HCT116 (cell line): ENCODE measurements at regions not wholly inside any gene's neighbourhood (a gene's known extent, or its start where the extent isn't known, plus 50 kb on each side); places are given as distances from the start of the nearest gene placed in this dataset.

Experiments used
- ATAC-seq: fragments of 200-7000 bp; cut with Tn5 transposase; 2 replicates; pipeline ENCODE4 v1.9.1; 2020; ENCODE audit warnings: mild to moderate bottlenecking, moderate library complexity
- BruUV-seq: library from RNA; stranded (reverse); fragments of 400-500 nt; replicated peaks from 2 replicates; lab custom pipeline; 2021; lab: Mats Ljungman, UMichigan
- CTCF ChIA-PET: fragments of 300-600 bp; sonication (Branson Sonifier 250); formaldehyde crosslinking; loops from one replicate; lab custom pipeline; 2021; ENCODE audit warnings: antibody characterized with exemption; lab: Charles Lee
- POLR2A ChIA-PET: fragments of 300-600, 350-600 bp; sonication (Branson Sonifier 250); formaldehyde crosslinking; loops from one replicate; lab custom pipeline; 2021; ENCODE audit warnings: antibody characterized with exemption; lab: Charles Lee
- RAD21 ChIA-PET, 2 experiments: fragments of 300-600 bp; sonication (Branson Sonifier 250); formaldehyde crosslinking; loops; one replicate each; lab custom pipeline; 2023; ENCODE audit warnings: low total read pairs in 2 of 2; ENCODE audit not compliant: uncharacterized antibody in 2 of 2, unreplicated experiment in 2 of 2, low non-redundant PET in 1 of 2; lab: Charles Lee
- DNase-seq: peaks from one replicate; pipeline ENCODE4 v3.0.0-alpha.2; 2010; ENCODE audit warnings: low read depth, low spot score
- H2AFZ ChIP-seq: fragments of 200-600 bp; shearing (Covaris generic), sonication (generic); 2 replicates; pipeline ENCODE4 v1.6.1; 2017; ENCODE audit warnings: low read depth, mixed run types, mixed read lengths, antibody characterized with exemption, low read length; ENCODE audit not compliant: poor library complexity, severe bottlenecking
- H3K27ac ChIP-seq: 2 replicates; pipeline ENCODE4 v1.5.1; 2012; ENCODE audit warnings: low read depth, low read length
- H3K27me3 ChIP-seq: fragments of 200-600 bp; sonication (generic); 2 replicates; pipeline ENCODE4 v1.6.1; 2016; ENCODE audit warnings: mixed run types, low read length, mixed read lengths; ENCODE audit not compliant: insufficient read depth
- H3K36me3 ChIP-seq, 2 experiments: fragments of 200-500 bp in 1 of 2; fragments of 200-600 bp in 1 of 2; sonication (Bioruptor generic) in 1 of 2; sonication (generic) in 1 of 2; 2 replicates each; pipeline versions ENCODE4 v1.5.1 to v1.6.1; 2014 to 2016; ENCODE audit warnings: low read length in 2 of 2, inconsistent platforms in 1 of 2, mixed read lengths in 1 of 2, mixed run types in 1 of 2; ENCODE audit not compliant: insufficient read depth in 2 of 2, control insufficient read depth in 1 of 2
- H3K4me1 ChIP-seq, 2 experiments: fragments of 200-600 bp in 1 of 2; sonication (generic) in 1 of 2; 2 replicates each; pipeline versions ENCODE4 v1.5.1 to v1.6.1; 2012 to 2017; ENCODE audit warnings: low read length in 2 of 2, inconsistent platforms in 1 of 2, mild to moderate bottlenecking in 1 of 2, mixed read lengths in 1 of 2, mixed run types in 1 of 2, moderate library complexity in 1 of 2; ENCODE audit not compliant: insufficient read depth in 2 of 2, control insufficient read depth in 1 of 2
- H3K4me2 ChIP-seq: fragments of 200-600 bp; sonication (generic); 2 replicates; pipeline ENCODE4 v1.6.1; 2017; ENCODE audit warnings: mixed run types, low read length, mixed read lengths
- H3K4me3 ChIP-seq, 2 experiments: fragments of 200-600 bp in 1 of 2; sonication (generic) in 1 of 2; replicated peaks in 1 of 2; 2 replicates each; pipeline ENCODE4 v1.5.1; 2011 to 2016; ENCODE audit warnings: low read length in 2 of 2, control low read depth in 1 of 2, low read depth in 1 of 2, mild to moderate bottlenecking in 1 of 2, mixed read lengths in 1 of 2, mixed run types in 1 of 2
- H3K79me2 ChIP-seq: fragments of 200-600 bp; sonication (generic); 2 replicates; pipeline ENCODE4 v1.6.1; 2017; ENCODE audit warnings: mild to moderate bottlenecking, mixed run types, low read length, moderate library complexity, mixed read lengths; ENCODE audit not compliant: insufficient read depth
- H3K9ac ChIP-seq: fragments of 200-600 bp; sonication (generic); 2 replicates; pipeline ENCODE4 v1.6.1; 2016; ENCODE audit warnings: low read length, mixed read lengths
- H3K9me2 ChIP-seq: fragments of 200-600 bp; sonication (generic), shearing (Covaris generic); 2 replicates; pipeline ENCODE4 v1.6.1; 2017; ENCODE audit warnings: mixed run types, mild to moderate bottlenecking, moderate library complexity; ENCODE audit not compliant: insufficient read depth
- H3K9me3 ChIP-seq, 2 experiments: fragments of 200-500 bp in 1 of 2; fragments of 200-600 bp in 1 of 2; sonication (Bioruptor generic) in 1 of 2; sonication (generic) in 1 of 2; 2 replicates each; pipeline ENCODE4 v1.6.1; 2014 to 2017; ENCODE audit warnings: low read length in 2 of 2, mixed read lengths in 2 of 2, inconsistent platforms in 1 of 2, low read depth in 1 of 2, mild to moderate bottlenecking in 1 of 2, mixed run types in 1 of 2, moderate library complexity in 1 of 2; ENCODE audit not compliant: control insufficient read depth in 1 of 2, insufficient read depth in 1 of 2
- H4K20me1 ChIP-seq: fragments of 200-600 bp; sonication (generic), shearing (Covaris generic); 2 replicates; pipeline ENCODE4 v1.6.1; 2017; ENCODE audit warnings: mixed run types, mild to moderate bottlenecking, moderate library complexity; ENCODE audit not compliant: insufficient read depth
- ATF3 ChIP-seq: IDR thresholded peaks from 2 replicates; pipeline ENCODE4 v1.6.1; 2012
- CEBPB ChIP-seq: IDR thresholded peaks from 2 replicates; pipeline ENCODE4 v1.6.1; 2012; ENCODE audit warnings: low read depth
- CTCF ChIP-seq, 3 experiments: fragments of 200-600 bp in 1 of 3; sonication (generic) in 1 of 3; IDR thresholded peaks in 2 of 3; conservative IDR thresholded peaks in 1 of 3; 2 replicates each; pipeline ENCODE4 v1.5.1; 2012 to 2017; ENCODE audit warnings: low read depth in 2 of 3, low read length in 2 of 3, antibody characterized with exemption in 1 of 3, borderline replicate concordance in 1 of 3, control low read depth in 1 of 3, mild to moderate bottlenecking in 1 of 3, mixed read lengths in 1 of 3, mixed run types in 1 of 3, moderate library complexity in 1 of 3; ENCODE audit not compliant: insufficient read depth in 1 of 3
- EGR1 ChIP-seq: IDR thresholded peaks from 2 replicates; pipeline ENCODE4 v1.6.1; 2012; ENCODE audit warnings: low read depth
- ELF1 ChIP-seq: IDR thresholded peaks from 2 replicates; pipeline ENCODE4 v1.6.1; 2012; ENCODE audit warnings: low read depth, borderline replicate concordance
- JUND ChIP-seq: IDR thresholded peaks from 2 replicates; pipeline ENCODE4 v1.6.1; 2012
- MAX ChIP-seq: IDR thresholded peaks from 2 replicates; pipeline ENCODE4 v1.6.1; 2012
- POLR2AphosphoS5 ChIP-seq: IDR thresholded peaks from 2 replicates; pipeline ENCODE4 v1.6.1; 2011; ENCODE audit warnings: mild to moderate bottlenecking, low read depth, low read length, moderate library complexity
- RAD21 ChIP-seq: IDR thresholded peaks from 2 replicates; pipeline ENCODE4 v1.6.1; 2012; ENCODE audit warnings: low read depth, mild to moderate bottlenecking
- SIN3A ChIP-seq: IDR thresholded peaks from 2 replicates; pipeline ENCODE4 v1.6.1; 2012; ENCODE audit warnings: low read depth
- SP1 ChIP-seq: IDR thresholded peaks from 2 replicates; pipeline ENCODE4 v1.6.1; 2012; ENCODE audit warnings: low read depth
- TCF7L2 ChIP-seq: IDR thresholded peaks from 2 replicates; pipeline ENCODE4 v1.7.0; 2011; ENCODE audit warnings: borderline replicate concordance, inconsistent platforms; ENCODE audit not compliant: insufficient read depth, insufficient read length; ENCODE audit errors: extremely low read depth
- intact Hi-C: fragments of 100-400 bp; cut with micrococcal nuclease; formaldehyde crosslinking; loops from 2 replicates; pipeline ENCODE4 v1.10.0; 2022

- Histone ChIP-seq H3K9me2 (no peaks in the 10 kb centered on the region), H3K79me2 (no peaks in the 10 kb centered on the region), H3K4me1 (peaks cover 0 to 5% of the 10 kb centered on the region in 2 experiments; a peak in 2 of 4 replicates), H3K4me2 (no peak overlapping the region), H3K27ac (no peak overlapping the region), H4K20me1 (no peaks in the 10 kb centered on the region), H3K36me3 (no peaks in the 10 kb centered on the region), H3K9ac (no peak overlapping the region), H3K27me3 (no peaks in the 10 kb centered on the region; the same call in 1 of the 2 replicates), H2AFZ (no peak overlapping the region), H3K4me3 (no peak overlapping the region), H3K9me3 (no peaks in the 10 kb centered on the region)
- BruUV-seq = no TSS peak
- ATAC-seq (no peak), DNase-seq (no peak)
- TF ChIP-seq JUND = no peak
- TF ChIP-seq ELF1 = no peak
- TF ChIP-seq CTCF (IDR thresholded peaks at IDR 0.05 in 2 of 3, conservative IDR thresholded peaks at IDR 0.05 in 1 of 3; ENCODE audit: borderline replicate concordance in 1 of 3, insufficient read depth in 1 of 3, low read depth in 2 of 3, low read length in 2 of 3) = no peak
- no peak for TF ChIP-seq MAX
- TF ChIP-seq RAD21 = no peak
- TF ChIP-seq ATF3 = no peak
- no peak for TF ChIP-seq POLR2AphosphoS5
- TF ChIP-seq TCF7L2 = no peak
- no peak for TF ChIP-seq SIN3A
- no peak for TF ChIP-seq CEBPB
- TF ChIP-seq SP1 = no peak
- TF ChIP-seq EGR1 = no peak
- POLR2A ChIA-PET = no interaction called here
- intact Hi-C loops = no loop called here
- RAD21 ChIA-PET = no interaction called here
- CTCF ChIA-PET = no interaction called here
Measured at GRCh38 chr13:27854606-27855005, 62.3 kb downstream of the GSX1 start.
